ENCODE measurements at regions not wholly inside any gene's neighbourhood (a gene's known extent, or its start where the extent isn't known, plus 50 kb on each side); places are given as distances from the start of the nearest gene placed in this dataset.

GRCh38 chr13:63124863-63125262 is 1709.2 kb upstream of the PCDH20 start:
- Histone ChIP-seq H3K27ac (ENCODE audit: low read depth) (no peak overlapping the region), H3K4me3 (no peak overlapping the region), H3K4me2 (no peak overlapping the region), H4K20me1 (replicated peaks; ENCODE audit: insufficient read depth) (no peaks in the 10 kb centered on the region), H2AFZ (no peak overlapping the region), H3F3A (replicated peaks; ENCODE audit: low read depth) (no peaks in the 10 kb centered on the region), H3K9me2 (ENCODE audit: insufficient read depth) (no peaks in the 10 kb centered on the region), H3K36me3 (ENCODE audit: insufficient read depth) (no peaks in the 10 kb centered on the region), H3K27me3 (ENCODE audit: insufficient read depth) (no peaks in the 10 kb centered on the region), H3K79me2 (replicated peaks; ENCODE audit: insufficient read depth) (no peaks in the 10 kb centered on the region), H3K4me1 (ENCODE audit: insufficient read depth) (peaks cover 17% of the 10 kb centered on the region)
- Mint-ChIP-seq H3K9me3 (no peaks in the 10 kb centered on the region), H3K36me3 (ENCODE audit: low read depth) (no peaks in the 10 kb centered on the region), H3K27me3 (ENCODE audit: insufficient read depth, low read depth, poor library complexity) (no peaks in the 10 kb centered on the region), H3K27ac (no peak overlapping the region), H3K4me3 (no peak overlapping the region), H3K4me1 (peaks cover 23% of the 10 kb centered on the region)
- peak in 1 of 2 experiments; percentile 75; a peak in 3 of 4 replicates for TF ChIP-seq CTCF (conservative IDR thresholded peaks at IDR 0.05; ENCODE audit: low read depth in 2 of 2)
- TF ChIP-seq ETS1 (IDR thresholded peaks at IDR 0.05), result no peak
- DNase-seq (ENCODE audit: low spot score), result peak; percentile 34
- no peak for ATAC-seq

GRCh38 chr13:63120883-63121282 is 1705.2 kb upstream of the PCDH20 start:
- H3K27me3 ChIP-seq (ENCODE audit: insufficient read depth), result no peaks in the 10 kb centered on the region
- Mint-ChIP-seq H3K27me3 (ENCODE audit: insufficient read depth, low read depth, poor library complexity) (peaks cover 1% of the 10 kb centered on the region), H3K4me1 (peaks cover 7% of the 10 kb centered on the region), H3K9me3 (no peaks in the 10 kb centered on the region), H3K27ac (no peak overlapping the region), H3K4me3 (no peak overlapping the region), H3K36me3 (ENCODE audit: low read depth) (no peaks in the 10 kb centered on the region)
- H3K4me1 ChIP-seq (ENCODE audit: insufficient read depth), result peaks cover 6% of the 10 kb centered on the region; the same call in 1 of the 2 replicates
- no peak overlapping the region for H3K27ac ChIP-seq (ENCODE audit: low read depth)
- no peaks in the 10 kb centered on the region for H3F3A ChIP-seq (replicated peaks; ENCODE audit: low read depth)
- no peak overlapping the region for H3K4me3 ChIP-seq
- ATAC-seq (no peak), DNase-seq (ENCODE audit: low spot score) (no peak)
- H4K20me1 ChIP-seq (replicated peaks; ENCODE audit: insufficient read depth), result no peaks in the 10 kb centered on the region
- no peak for TF ChIP-seq ETS1 (IDR thresholded peaks at IDR 0.05)
- TF ChIP-seq JUNB (IDR thresholded peaks at IDR 0.05; ENCODE audit: unreplicated experiment), result no peak
- no peak for TF ChIP-seq ZNF331 (CRISPR knock-in tag; IDR thresholded peaks at IDR 0.05; ENCODE audit: low read depth)
- H3K4me2 ChIP-seq, result no peak overlapping the region
- H3K36me3 ChIP-seq (ENCODE audit: insufficient read depth), result no peaks in the 10 kb centered on the region
- H3K9me2 ChIP-seq (ENCODE audit: insufficient read depth), result no peaks in the 10 kb centered on the region
- no peaks in the 10 kb centered on the region for H3K79me2 ChIP-seq (replicated peaks; ENCODE audit: insufficient read depth)
- no peak overlapping the region for H2AFZ ChIP-seq

GRCh38 chr13:63117710-63118109 is 1702.1 kb upstream of the PCDH20 start:
- ATAC-seq (no peak), DNase-seq (ENCODE audit: low spot score) (no peak)
- Mint-ChIP-seq H3K36me3 (ENCODE audit: low read depth) (no peaks in the 10 kb centered on the region), H3K9me3 (no peaks in the 10 kb centered on the region), H3K4me1 (no peaks in the 10 kb centered on the region), H3K4me3 (no peak overlapping the region), H3K27me3 (ENCODE audit: insufficient read depth, low read depth, poor library complexity) (peaks cover 1% of the 10 kb centered on the region), H3K27ac (no peak overlapping the region)
- Histone ChIP-seq H3K9me2 (ENCODE audit: insufficient read depth) (no peaks in the 10 kb centered on the region), H3K79me2 (replicated peaks; ENCODE audit: insufficient read depth) (no peaks in the 10 kb centered on the region), H3K4me3 (no peak overlapping the region), H3K4me2 (no peak overlapping the region), H2AFZ (no peak overlapping the region; the same call in 1 of the 2 replicates), H3K27me3 (ENCODE audit: insufficient read depth) (no peaks in the 10 kb centered on the region), H3K4me1 (ENCODE audit: insufficient read depth) (no peaks in the 10 kb centered on the region; the same call in 1 of the 2 replicates), H3K36me3 (ENCODE audit: insufficient read depth) (no peaks in the 10 kb centered on the region), H3K27ac (ENCODE audit: low read depth) (no peak overlapping the region), H3F3A (replicated peaks; ENCODE audit: low read depth) (no peaks in the 10 kb centered on the region), H4K20me1 (replicated peaks; ENCODE audit: insufficient read depth) (no peaks in the 10 kb centered on the region)
- TF ChIP-seq EZH2phosphoT487 (IDR thresholded peaks at IDR 0.05; ENCODE audit: unreplicated experiment) (no peak), NANOG (IDR thresholded peaks at IDR 0.05; ENCODE audit: borderline replicate concordance) (no peak), JUNB (IDR thresholded peaks at IDR 0.05; ENCODE audit: unreplicated experiment) (no peak), EZH2 (IDR thresholded peaks at IDR 0.05; ENCODE audit: low read depth, unreplicated experiment) (no peak), POLR2AphosphoS5 (IDR thresholded peaks at IDR 0.05; ENCODE audit: low read depth) (no peak), ETS1 (IDR thresholded peaks at IDR 0.05) (no peak), STAT1 (IDR thresholded peaks at IDR 0.05; ENCODE audit: unreplicated experiment) (no peak), ZNF331 (CRISPR knock-in tag; IDR thresholded peaks at IDR 0.05; ENCODE audit: low read depth) (no peak)

All from GM23338 (cell line).